Effector CD8-positive, alpha-beta T cell (primary cell): ENCODE measurements at regions not wholly inside any gene's neighbourhood (a gene's known extent, or its start where the extent isn't known, plus 50 kb on each side); places are given as distances from the start of the nearest gene placed in this dataset.

Experiments
- DNase-seq: peaks from one replicate; lab custom pipeline; 2025; lab: John Stamatoyannopoulos, UW

DNA sequence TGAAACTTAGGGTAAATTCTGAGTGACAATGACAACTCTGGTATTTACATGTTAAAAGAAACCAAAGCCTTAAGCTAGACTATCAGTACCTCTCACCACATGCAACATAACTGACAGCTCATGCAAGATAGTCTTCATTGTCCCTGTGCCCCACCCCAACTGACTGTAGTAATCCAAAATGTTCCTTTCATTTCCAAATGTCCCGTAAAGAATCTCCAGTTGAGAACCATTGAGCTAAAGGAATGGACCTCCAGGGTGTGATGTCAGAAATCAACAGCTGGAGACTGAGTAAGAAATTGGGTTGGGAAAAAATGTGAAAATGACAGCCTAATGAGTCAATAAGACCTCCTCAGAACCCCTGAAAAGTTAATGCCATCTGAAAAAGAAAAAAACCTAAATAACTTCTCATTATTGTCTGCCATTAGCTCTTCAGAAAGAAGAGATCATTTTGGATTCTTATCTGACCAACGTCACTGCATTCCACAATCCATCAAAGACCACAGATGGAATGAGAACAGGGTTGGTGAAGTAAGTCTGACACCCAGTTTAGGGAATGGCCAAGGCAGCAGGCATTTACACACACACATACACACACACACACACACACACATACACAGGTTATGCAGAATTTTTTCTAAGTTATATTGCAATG, 51.7 kb upstream of the ACVR2A start:
- DNase-seq, result no peak

DNA sequence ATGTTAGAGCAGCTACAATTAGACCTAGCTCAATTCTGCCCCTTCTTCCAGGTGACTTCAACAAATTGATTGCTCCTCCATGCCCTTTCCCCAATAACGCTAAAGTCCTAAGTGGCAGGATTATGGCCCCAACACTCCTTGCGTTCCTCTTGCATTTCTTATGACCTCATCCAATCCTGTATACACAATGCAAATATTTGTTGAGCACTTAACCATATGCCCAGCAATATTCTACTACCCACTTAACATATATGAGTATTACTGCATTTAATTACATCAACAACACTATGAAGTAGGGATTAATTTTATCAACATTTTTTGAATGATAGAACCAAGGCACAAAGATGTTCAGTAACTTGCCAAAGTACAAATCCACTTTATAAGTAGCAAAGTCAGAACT, 54.2 kb upstream of the ACVR2A start:
- DNase-seq, result no peak

DNA sequence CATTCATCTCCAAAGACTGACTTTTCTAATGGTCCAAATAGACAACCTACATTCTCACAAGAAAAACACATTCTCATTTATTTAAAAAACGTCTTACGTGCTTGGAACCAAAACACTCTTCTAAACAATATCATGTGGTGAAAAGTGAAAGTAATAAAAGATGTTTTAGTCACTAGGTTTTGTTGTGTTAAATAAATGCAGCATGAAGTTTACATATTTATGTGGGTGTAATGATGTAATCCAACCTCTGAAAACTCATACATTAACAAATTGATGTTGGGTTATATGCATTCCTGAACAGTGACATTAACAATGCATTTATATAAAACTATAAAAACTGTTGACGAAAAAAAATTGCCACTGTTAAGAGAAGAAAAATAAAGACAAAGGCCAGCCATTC, 55.1 kb upstream of the ACVR2A start:
- DNase-seq, result no peak

DNA sequence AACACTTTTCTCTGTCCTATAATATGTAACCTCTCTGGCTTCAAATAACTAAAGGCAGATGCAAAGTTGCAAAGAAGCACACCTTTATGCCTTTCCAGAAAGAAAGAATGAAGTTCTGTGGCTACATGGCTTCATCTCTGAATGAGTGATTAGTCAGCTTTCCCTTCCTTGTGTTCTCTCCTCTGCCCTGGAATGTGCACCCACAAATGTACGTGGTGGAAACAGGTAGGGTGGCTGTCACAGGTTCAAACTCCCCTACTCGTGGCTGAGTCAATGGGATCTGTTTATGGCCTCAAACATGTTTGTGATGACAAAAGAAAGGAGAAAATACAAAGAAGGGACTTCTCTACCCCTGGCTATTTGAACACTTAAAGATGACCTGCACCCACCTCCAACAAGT, 55.5 kb upstream of the ACVR2A start:
- DNase-seq, result no peak

DNA sequence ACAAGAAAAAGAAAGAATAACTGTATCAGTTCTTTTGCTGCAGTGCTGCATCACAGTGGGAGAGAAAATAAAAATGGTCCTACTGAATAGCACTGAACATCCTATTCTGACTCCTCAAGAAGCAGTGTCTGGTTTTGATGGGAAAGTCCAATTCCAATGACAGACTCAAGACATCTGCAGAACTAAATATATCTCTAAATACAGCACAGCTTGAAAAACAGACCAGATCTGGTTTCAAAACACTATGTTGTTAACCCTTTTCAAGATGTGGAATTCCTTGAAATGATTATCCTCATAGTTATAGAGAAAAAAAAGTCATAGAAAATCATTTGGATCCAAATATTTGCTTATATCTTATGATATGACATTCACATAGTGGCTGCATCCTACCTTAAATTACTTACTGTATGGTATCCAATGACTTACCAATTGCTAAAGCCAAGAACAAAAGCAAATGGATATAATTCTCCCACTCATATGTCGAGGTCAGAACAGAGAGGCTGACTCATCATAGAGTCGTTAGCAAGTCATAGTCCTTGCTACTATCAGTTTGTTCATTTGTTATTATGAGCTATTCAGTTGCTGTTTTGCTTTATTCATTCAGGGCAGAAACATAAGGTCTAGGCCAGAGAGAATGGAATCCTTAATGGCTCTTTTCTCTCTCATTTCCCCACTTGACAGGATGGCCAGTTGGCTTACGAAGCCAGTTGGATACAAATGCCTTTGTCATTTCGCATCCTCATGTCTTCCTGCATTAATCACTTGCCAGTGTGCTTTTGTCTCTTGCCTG, 62.5 kb upstream of the ACVR2A start:
- DNase-seq, result no peak

- no peak for DNase-seq
Observed at GRCh38 chr2:147779440-147779839, 65.4 kb upstream of the ACVR2A start.

- DNase-seq, result no peak
Observed at GRCh38 chr2:147777394-147777793, 67.4 kb upstream of the ACVR2A start.

GRCh38 chr2:147774805-147775204, 70.0 kb upstream of the ACVR2A start:
- DNase-seq, result no peak

DNA sequence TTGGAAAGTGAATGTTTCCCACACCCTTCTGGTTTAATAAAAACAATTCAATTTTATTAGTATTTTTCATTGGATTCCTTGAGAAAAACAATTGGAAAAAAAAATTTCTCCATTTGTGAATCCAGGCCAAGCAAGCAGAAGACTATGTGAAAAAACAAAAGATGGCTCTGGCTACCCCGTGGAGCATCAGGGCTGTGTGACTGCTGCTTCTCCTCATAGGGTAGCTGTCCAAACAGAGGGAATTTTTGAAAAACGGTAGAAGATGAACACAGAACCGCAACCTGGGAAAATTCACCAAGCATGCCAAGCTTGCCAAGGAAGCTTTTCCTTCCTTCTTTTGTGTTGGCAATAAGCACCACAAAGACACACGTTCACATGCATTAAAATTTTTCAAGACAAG, 71.3 kb upstream of the ACVR2A start:
- no peak for DNase-seq

- DNase-seq, result no peak
Observed at GRCh38 chr2:147772781-147773180, 72.0 kb upstream of the ACVR2A start.

GRCh38 chr2:147763861-147764260, 81.0 kb upstream of the ACVR2A start:
- DNase-seq, result no peak

DNA sequence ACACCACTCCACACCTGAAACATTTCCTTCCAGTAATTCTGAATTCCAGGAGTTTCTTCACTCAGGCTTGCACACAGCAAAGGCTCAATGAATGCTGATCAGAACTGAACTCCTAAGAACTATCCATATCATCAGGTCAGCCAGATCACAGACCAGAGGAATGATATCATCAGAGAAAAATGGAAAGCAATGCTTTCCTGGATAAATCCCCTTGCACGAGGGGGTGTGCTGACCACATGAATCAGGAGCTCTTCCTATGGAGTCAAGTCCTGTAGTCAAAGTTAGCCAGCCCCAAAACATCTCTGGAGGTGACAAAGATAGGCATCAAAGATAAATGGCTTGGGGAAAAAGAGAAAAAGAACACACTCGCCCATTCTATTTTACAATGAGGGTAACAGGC, 83.8 kb upstream of the ACVR2A start:
- DNase-seq, result no peak

DNA sequence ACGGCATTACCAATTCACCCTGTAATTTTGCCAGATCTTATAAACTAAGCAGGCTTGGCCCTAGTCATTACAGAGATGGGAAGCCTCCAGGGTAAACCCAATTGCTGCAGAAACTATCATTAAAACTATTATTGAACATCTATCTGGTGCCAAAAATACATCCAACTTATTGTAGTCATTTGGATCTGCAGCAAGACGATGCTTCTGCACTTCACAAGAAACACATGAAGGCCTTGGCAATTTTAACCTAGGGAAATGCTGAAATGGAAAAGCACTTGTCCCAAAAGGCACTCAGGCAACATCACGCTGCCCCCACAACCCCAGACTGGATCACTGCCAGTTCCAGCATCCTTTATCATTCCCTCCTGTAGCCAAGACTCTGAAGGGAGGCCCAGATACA, 85.3 kb upstream of the ACVR2A start:
- no peak for DNase-seq

GRCh38 chr2:147758821-147759220, 86.0 kb upstream of the ACVR2A start:
- DNase-seq, result no peak

DNA sequence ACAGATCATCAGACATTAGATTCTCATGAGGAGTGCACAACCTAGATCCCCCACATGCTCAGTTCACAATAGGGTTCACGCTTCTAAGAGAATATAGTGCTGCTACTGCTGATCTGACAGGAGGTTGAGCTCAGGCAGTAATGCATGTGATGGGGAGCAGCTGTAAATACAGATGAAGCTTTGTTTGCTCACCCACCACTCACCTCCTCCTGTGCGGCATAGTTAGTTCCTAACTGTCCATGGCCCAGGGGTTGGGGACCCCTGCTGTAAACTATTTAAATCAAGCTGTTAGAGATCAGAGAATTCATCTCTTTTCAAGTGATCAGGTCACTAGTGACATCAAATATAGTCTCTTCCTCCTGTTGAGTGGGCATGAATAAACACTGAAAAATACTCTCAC, 88.8 kb upstream of the ACVR2A start:
- DNase-seq, result no peak

- no peak for DNase-seq
Observed at GRCh38 chr2:147740211-147740927, 104.5 kb upstream of the ACVR2A start.

DNA sequence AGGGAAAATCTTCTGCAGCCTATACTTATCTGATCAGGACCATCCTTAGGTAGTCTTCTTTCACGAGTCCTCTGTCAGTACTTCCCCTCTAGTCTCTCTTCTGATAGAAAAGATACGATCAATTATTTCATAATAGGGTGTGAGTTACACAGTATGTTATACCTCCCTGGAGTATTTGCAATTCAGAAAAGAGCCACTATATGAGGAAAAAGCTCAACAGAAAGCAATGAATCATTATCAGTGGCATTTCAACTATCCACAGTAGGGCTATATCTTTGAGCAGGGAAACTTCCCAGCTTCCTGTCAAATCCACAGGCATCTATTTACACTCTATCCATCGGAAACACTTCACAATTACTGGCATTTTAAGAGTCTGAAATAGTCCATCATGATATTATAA, 105.3 kb upstream of the ACVR2A start:
- DNase-seq, result no peak

- DNase-seq, result no peak
Observed at GRCh38 chr2:147718831-147719230, 126.0 kb upstream of the ACVR2A start.

DNA sequence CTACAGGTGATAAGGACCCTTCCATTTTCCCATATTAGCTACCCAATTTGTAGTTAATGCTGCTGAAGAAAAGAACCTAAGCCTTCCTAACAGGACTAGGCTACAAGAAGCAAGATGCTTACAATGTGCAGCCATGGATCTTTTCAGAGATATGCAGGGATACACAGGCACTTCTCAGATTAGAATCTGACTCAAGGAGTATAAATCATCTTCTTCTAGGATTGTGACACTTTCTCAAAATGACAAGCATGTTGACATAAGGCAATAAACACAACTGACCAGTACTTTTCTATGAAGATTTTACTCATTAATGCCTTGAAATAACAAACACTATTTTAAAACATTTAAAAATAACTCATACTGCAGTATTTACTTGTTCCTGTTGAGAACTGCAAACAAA, 127.9 kb upstream of the ACVR2A start:
- DNase-seq, result no peak

GRCh38 chr2:147715807-147716206, 129.0 kb upstream of the ACVR2A start:
- no peak for DNase-seq

- no peak for DNase-seq
Observed at GRCh38 chr2:147714582-147714981, 130.2 kb upstream of the ACVR2A start.

DNA sequence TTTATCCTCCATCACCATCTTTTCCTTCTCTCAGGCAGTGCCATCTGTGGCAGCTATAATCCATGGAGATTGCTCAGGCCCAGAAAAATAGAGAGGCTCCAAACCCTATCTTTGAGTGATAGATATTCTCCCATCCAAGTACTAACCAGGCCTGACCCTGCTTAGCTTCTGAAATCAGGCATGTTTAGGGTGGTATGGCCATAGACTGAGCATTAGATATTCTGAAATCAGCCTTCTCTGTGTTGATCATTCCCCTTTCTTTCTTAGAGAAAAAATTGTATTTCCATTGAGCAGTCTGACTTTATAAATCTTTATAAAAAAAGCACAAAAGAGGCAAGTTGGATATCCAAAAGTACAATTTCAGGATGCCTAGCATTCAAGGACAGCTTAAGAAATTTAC, 131.5 kb upstream of the ACVR2A start:
- no peak for DNase-seq

- DNase-seq, result no peak
Observed at GRCh38 chr2:147712051-147712450, 132.8 kb upstream of the ACVR2A start.
